Amniotic epithelial cell (primary cell): ENCODE measurements at regions not wholly inside any gene's neighbourhood (a gene's known extent, or its start where the extent isn't known, plus 50 kb on each side); places are given as distances from the start of the nearest gene placed in this dataset.

Experiments used
- DNase-seq: peaks from one replicate; pipeline ENCODE4 v3.0.0-alpha.2; 2010; ENCODE audit warnings: low read depth

GRCh38 chr9:106324591-106325280, 538.2 kb upstream of the ZNF462 start:
- no peak for DNase-seq

GRCh38 chr9:106326493-106326892, 536.5 kb upstream of the ZNF462 start:
- DNase-seq = no peak

- no peak for DNase-seq
These were observed 529.5 kb upstream of the ZNF462 start for GRCh38 chr9:106333481-106333880.

GRCh38 chr9:106334081-106334480, 528.9 kb upstream of the ZNF462 start:
- no peak for DNase-seq

- no peak for DNase-seq
These were observed 523.1 kb upstream of the ZNF462 start for GRCh38 chr9:106339882-106340281.

- DNase-seq = no peak
These were observed 512.2 kb upstream of the ZNF462 start for GRCh38 chr9:106350777-106351176.

- DNase-seq = no peak
These were observed 506.0 kb upstream of the ZNF462 start for GRCh38 chr9:106356924-106357323.

- DNase-seq = no peak
These were observed 504.6 kb upstream of the ZNF462 start for GRCh38 chr9:106358331-106358730.

GRCh38 chr9:106376689-106377088, 486.3 kb upstream of the ZNF462 start:
- DNase-seq = peak; percentile 2

- DNase-seq = no peak
These were observed 479.9 kb upstream of the ZNF462 start for GRCh38 chr9:106383072-106383471.

- DNase-seq = no peak
These were observed 475.0 kb upstream of the ZNF462 start for GRCh38 chr9:106387965-106388364.

GRCh38 chr9:106393226-106393625, 469.7 kb upstream of the ZNF462 start:
- DNase-seq = no peak

- DNase-seq = no peak
These were observed 462.8 kb upstream of the ZNF462 start for GRCh38 chr9:106400170-106400569.

- no peak for DNase-seq
These were observed 462.0 kb upstream of the ZNF462 start for GRCh38 chr9:106400950-106401349.

GRCh38 chr9:106403081-106403480, 459.9 kb upstream of the ZNF462 start:
- peak; percentile 69 for DNase-seq

- no peak for DNase-seq
These were observed 458.8 kb upstream of the ZNF462 start for GRCh38 chr9:106404137-106404536.

GRCh38 chr9:106405871-106406435, 457.0 kb upstream of the ZNF462 start:
- DNase-seq = peak; percentile 1

- no peak for DNase-seq
These were observed 448.9 kb upstream of the ZNF462 start for GRCh38 chr9:106414042-106414441.

- DNase-seq = no peak
These were observed 445.3 kb upstream of the ZNF462 start for GRCh38 chr9:106417685-106418084.

GRCh38 chr9:106419829-106420228, 443.1 kb upstream of the ZNF462 start:
- no peak for DNase-seq

GRCh38 chr9:106420511-106420944, 442.4 kb upstream of the ZNF462 start:
- DNase-seq = peak; percentile 23

- no peak for DNase-seq
These were observed 441.2 kb upstream of the ZNF462 start for GRCh38 chr9:106421772-106422171.

- no peak for DNase-seq
These were observed 439.4 kb upstream of the ZNF462 start for GRCh38 chr9:106423575-106423974.

GRCh38 chr9:106432631-106433030, 430.3 kb upstream of the ZNF462 start:
- DNase-seq = no peak
